ENCODE measurements at regions not wholly inside any gene's neighbourhood (a gene's known extent, or its start where the extent isn't known, plus 50 kb on each side); places are given as distances from the start of the nearest gene placed in this dataset.

DNA sequence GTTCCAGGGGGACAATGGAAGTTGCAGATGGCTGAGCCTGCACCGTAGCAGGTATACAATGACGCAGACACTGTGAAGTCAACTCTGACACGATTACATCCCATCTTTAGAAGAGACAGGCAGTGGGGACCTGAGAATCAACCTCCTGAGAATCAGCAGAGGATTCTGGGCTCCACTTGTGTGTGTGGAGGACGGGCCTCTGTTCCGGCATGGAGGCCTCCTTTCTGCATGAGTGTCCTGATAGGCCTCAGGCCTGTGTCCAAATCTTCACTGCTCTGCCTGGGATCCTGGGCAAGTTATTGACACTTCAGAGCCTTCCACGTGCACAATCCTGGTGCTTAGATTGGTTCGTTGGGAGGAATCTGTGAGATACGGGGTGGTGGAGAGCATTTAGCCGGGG, 151.2 kb upstream of the COL5A1 start:
- ChIA-PET POLR2A (ENCODE audit: partially characterized antibody) (no interaction called here), CTCF (ENCODE audit: partially characterized antibody) (interaction anchor here (1.3 kb wide), 1 partner anchor 42 kb away, joined by 4 read pairs; no protein-coding TSS in a partner anchor)
- no peak overlapping the region for H3K18ac ChIP-seq (ENCODE audit: extremely low read depth, low read length)
- H4K8ac ChIP-seq (ENCODE audit: extremely low read depth, insufficient read depth, low read length), result no peak overlapping the region
- H2AFZ ChIP-seq (ENCODE audit: low read length), result no peak overlapping the region
- no peaks in the 10 kb centered on the region for H4K20me1 ChIP-seq (replicated peaks in 1 of 2; ENCODE audit: control insufficient read depth in 1 of 2, insufficient read depth in 2 of 2, low read length in 2 of 2)
- H2BK12ac ChIP-seq (ENCODE audit: low read depth, low read length), result no peak overlapping the region
- H3K9ac ChIP-seq (replicated peaks in 1 of 4; ENCODE audit: extremely low read depth in 1 of 4, low read depth in 3 of 4, low read length in 3 of 4), result no peak overlapping the region
- H3K27me3 ChIP-seq (replicated peaks in 1 of 4; ENCODE audit: control insufficient read depth in 3 of 4, extremely low read depth in 1 of 4, insufficient read depth in 3 of 4, low read length in 3 of 4), result no peaks in the 10 kb centered on the region; a peak in 1 of 7 replicates
- H4K91ac ChIP-seq (replicated peaks; ENCODE audit: insufficient read length, low read length), result no peak overlapping the region
- no peak overlapping the region for H2BK20ac ChIP-seq (ENCODE audit: low read length)
- no peaks in the 10 kb centered on the region for H3K79me2 ChIP-seq (ENCODE audit: control insufficient read depth in 1 of 2, insufficient read depth in 2 of 2, low read length in 2 of 2)
- H3K36me3 ChIP-seq (ENCODE audit: control insufficient read depth in 2 of 4, insufficient read depth in 4 of 4, low read length in 3 of 4), result no peaks in the 10 kb centered on the region
- DNase-seq (ENCODE audit: low read depth in 1 of 2, low spot score in 2 of 2) (no peak), FAIRE-seq (no peak)
- H3K27ac ChIP-seq (ENCODE audit: low read depth, low read length), result no peak overlapping the region
- H3K4me2 ChIP-seq (ENCODE audit: insufficient read depth in 1 of 2, low read depth in 2 of 2, low read length in 2 of 2), result no peak overlapping the region
- no peaks in the 10 kb centered on the region for H3K79me1 ChIP-seq (ENCODE audit: low read depth, low read length)
- H3K4me3 ChIP-seq (ENCODE audit: extremely low read depth in 1 of 4, insufficient read depth in 2 of 4, low read depth in 3 of 4, low read length in 4 of 4), result no peak overlapping the region
- H2BK5ac ChIP-seq (ENCODE audit: low read depth, low read length), result no peak overlapping the region
- no peak overlapping the region for H3K56ac ChIP-seq (replicated peaks; ENCODE audit: insufficient read length, low read depth, low read length)
- H2BK15ac ChIP-seq (ENCODE audit: low read length), result no peak overlapping the region
- H3K23ac ChIP-seq (ENCODE audit: insufficient read length), result no peak overlapping the region
- H2AK5ac ChIP-seq (ENCODE audit: low read depth, low read length), result no peak overlapping the region
- no peak overlapping the region for H4K5ac ChIP-seq (ENCODE audit: insufficient read length, low read depth, low read length)
- H3K23me2 ChIP-seq (ENCODE audit: low read depth, low read length), result no peaks in the 10 kb centered on the region
- no peak overlapping the region for H3K4ac ChIP-seq (replicated peaks; ENCODE audit: insufficient read length, low read depth, low read length)
- H3K9me3 ChIP-seq (ENCODE audit: insufficient read depth in 2 of 2, low read depth in 1 of 2, low read length in 1 of 2), result no peaks in the 10 kb centered on the region
- peaks cover 0 to 5% (median 0%) of the 10 kb centered on the region in 4 experiments; a peak in 2 of 7 replicates for H3K4me1 ChIP-seq (replicated peaks in 1 of 4; ENCODE audit: control insufficient read depth in 3 of 4, insufficient read depth in 4 of 4, low read length in 3 of 4)
- no peak overlapping the region for H2BK120ac ChIP-seq (replicated peaks; ENCODE audit: low read depth, low read length)
- no peak overlapping the region for H3K14ac ChIP-seq (ENCODE audit: insufficient read length)
- WGBS, 2 experiments (ENCODE audit: extremely low coverage in 1 of 2, insufficient coverage in 1 of 2, insufficient read length in 1 of 2, insufficient replicate concordance in 2 of 2, low coverage in 1 of 2, low lambda C conversion rate in 2 of 2, missing lambda C conversion rate in 1 of 2), result 93% methylated on average over 9 of the region's 9 CpGs; no CpG with 5 or more reads in 1 of the 2 experiments
- TF ChIP-seq KDM1A (IDR thresholded peaks at IDR 0.05; ENCODE audit: borderline replicate concordance, low read length), result no peak
- no peak for TF ChIP-seq RBBP5 (IDR thresholded peaks at IDR 0.05; ENCODE audit: borderline replicate concordance, low read depth, low read length)
- no peak for TF ChIP-seq MAFK (IDR thresholded peaks at IDR 0.05; ENCODE audit: low read depth, low read length)
- no peak for TF ChIP-seq CEBPB (IDR thresholded peaks at IDR 0.05; ENCODE audit: low read depth, low read length)
- no peak for TF ChIP-seq KDM5A (IDR thresholded peaks at IDR 0.05; ENCODE audit: low read length)
